A673 (cell line): ENCODE measurements at regions not wholly inside any gene's neighbourhood (a gene's known extent, or its start where the extent isn't known, plus 50 kb on each side); places are given as distances from the start of the nearest gene placed in this dataset.
"Not testable (repeated sequence)": the region's sequence is repeated elsewhere in the genome, so short reads cannot be mapped to it uniquely, and the experiment has no call there.

ENCODE experiments used
- BruUV-seq: library from RNA; stranded (reverse); fragments of 400-500 nt; replicated peaks from 2 replicates; lab custom pipeline; 2021; lab: Mats Ljungman, UMichigan
- CTCF ChIA-PET: fragments of 300-600 bp; sonication (Branson Sonifier 250); formaldehyde crosslinking; loops from one replicate; lab custom pipeline; 2022; ENCODE audit warnings: antibody characterized with exemption; lab: Charles Lee
- POLR2A ChIA-PET: fragments of 300-600 bp; sonication (Branson Sonifier 250); formaldehyde crosslinking; loops from one replicate; lab custom pipeline; 2022; ENCODE audit warnings: antibody characterized with exemption; ENCODE audit not compliant: low non-redundant PET; lab: Charles Lee
- DNase-seq: peaks from one replicate; pipeline ENCODE4 v3.0.0-alpha.2; 2015; ENCODE audit warnings: low spot score
- H3K27ac ChIP-seq: fragments of 200-600 bp; sonication (generic); 2 replicates; pipeline ENCODE4 v1.5.1; 2016; ENCODE audit warnings: mixed run types, low read depth, mild to moderate bottlenecking, mixed read lengths, antibody characterized with exemption, low read length; ENCODE audit not compliant: poor library complexity, severe bottlenecking
- H3K27me3 ChIP-seq: fragments of 200-600 bp; sonication (generic); replicated peaks from 2 replicates; pipeline ENCODE4 v1.6.1; 2017; ENCODE audit warnings: mixed run types, low read depth, mild to moderate bottlenecking, mixed read lengths, antibody characterized with exemption, low read length; ENCODE audit not compliant: insufficient read depth, poor library complexity
- H3K36me3 ChIP-seq: fragments of 200-600 bp; sonication (generic); 2 replicates; pipeline ENCODE4 v1.6.1; 2016; ENCODE audit warnings: mixed run types, mild to moderate bottlenecking, mixed read lengths, antibody characterized with exemption, low read length; ENCODE audit not compliant: insufficient read depth, poor library complexity, severe bottlenecking
- H3K4me1 ChIP-seq: fragments of 200-600 bp; sonication (generic); 2 replicates; pipeline ENCODE4 v1.6.1; 2017; ENCODE audit warnings: mixed run types, mild to moderate bottlenecking, mixed read lengths, antibody characterized with exemption, low read length; ENCODE audit not compliant: insufficient read depth, poor library complexity, severe bottlenecking
- H3K4me3 ChIP-seq: fragments of 200-600 bp; sonication (generic); 2 replicates; pipeline ENCODE4 v1.5.1; 2016; ENCODE audit warnings: low read depth, mixed run types, mild to moderate bottlenecking, mixed read lengths, low read length; ENCODE audit not compliant: poor library complexity, severe bottlenecking
- H3K9me3 ChIP-seq: fragments of 200-600 bp; sonication (generic); 2 replicates; pipeline ENCODE4 v1.6.1; 2016; ENCODE audit warnings: mixed run types, low read depth, mild to moderate bottlenecking, mixed read lengths, antibody characterized with exemption, low read length; ENCODE audit not compliant: poor library complexity, severe bottlenecking
- CTCF ChIP-seq: fragments of 300-800, 200-600 bp; sonication (generic); conservative IDR thresholded peaks from 2 replicates; pipeline ENCODE4 v1.5.1; 2017; ENCODE audit warnings: low read depth, mild to moderate bottlenecking, antibody characterized with exemption, low read length, moderate library complexity, mixed read lengths
- EZH2 ChIP-seq: fragments of 200-600 bp; sonication (generic); IDR thresholded peaks from 2 replicates; pipeline ENCODE4 v1.6.1; 2017; ENCODE audit warnings: borderline replicate concordance, low read depth, mild to moderate bottlenecking, mixed read lengths, antibody characterized with exemption, low read length; ENCODE audit not compliant: poor library complexity, severe bottlenecking
- intact Hi-C: fragments of 100-400 bp; cut with micrococcal nuclease; formaldehyde crosslinking; loops from one replicate; pipeline ENCODE4 v1.10.0; 2022; ENCODE audit not compliant: unreplicated experiment

GRCh38 chr3:67064105-67064504 is 66.0 kb downstream of the KBTBD8 start:
- Histone ChIP-seq H3K27ac (no peak overlapping the region), H3K27me3 (no peaks in the 10 kb centered on the region), H3K9me3 (no peaks in the 10 kb centered on the region), H3K36me3 (no peaks in the 10 kb centered on the region), H3K4me3 (no peak overlapping the region), H3K4me1 (no peaks in the 10 kb centered on the region)
- intact Hi-C loops: no loop called here
- POLR2A ChIA-PET: no interaction called here
- BruUV-seq: no TSS peak
- TF ChIP-seq EZH2 (no peak), CTCF (no peak)
- DNase-seq: no peak
- CTCF ChIA-PET: no interaction called here

GRCh38 chr3:67067251-67067650 is 69.1 kb downstream of the KBTBD8 start:
- no peaks in the 10 kb centered on the region for H3K36me3 ChIP-seq
- H3K9me3 ChIP-seq: no peaks in the 10 kb centered on the region
- H3K27me3 ChIP-seq: no peaks in the 10 kb centered on the region
- CTCF ChIA-PET: no interaction called here
- POLR2A ChIA-PET: no interaction called here
- intact Hi-C loops: no loop called here
- no peak for DNase-seq
- TF ChIP-seq CTCF (no peak), EZH2 (no peak)
- no TSS peak for BruUV-seq
- H3K4me3 ChIP-seq: no peak overlapping the region
- no peaks in the 10 kb centered on the region for H3K4me1 ChIP-seq
- H3K27ac ChIP-seq: no peak overlapping the region

GRCh38 chr3:67072640-67073039 is 74.5 kb downstream of the KBTBD8 start:
- DNase-seq, H3K9me3 ChIP-seq, POLR2A ChIA-PET, H3K36me3 ChIP-seq, H3K4me3 ChIP-seq, H3K4me1 ChIP-seq, H3K27ac ChIP-seq, BruUV-seq, intact Hi-C loops, H3K27me3 ChIP-seq, CTCF ChIA-PET: not testable (repeated sequence)

- H3K27ac ChIP-seq: no peak overlapping the region
- ChIA-PET CTCF (no interaction called here), POLR2A (interaction anchor here (0.5 kb wide), 1 partner anchor 12 kb away, joined by 3 read pairs; no protein-coding TSS in a partner anchor)
- no TSS peak for BruUV-seq
- H3K27me3 ChIP-seq: no peaks in the 10 kb centered on the region
- no peak for DNase-seq
- no peak overlapping the region for H3K4me3 ChIP-seq
- no peaks in the 10 kb centered on the region for H3K4me1 ChIP-seq
- no peaks in the 10 kb centered on the region for H3K9me3 ChIP-seq
- no peaks in the 10 kb centered on the region for H3K36me3 ChIP-seq
- intact Hi-C loops: no loop called here
- no peak for TF ChIP-seq CTCF
- TF ChIP-seq EZH2: no peak
Observed at GRCh38 chr3:67073812-67074211, 75.7 kb downstream of the KBTBD8 start.
